Activated T-cell treated with anti-CD3 and anti-CD28 coated beads, Interleukin-2, amount 50 U/mL, for 24 hours (primary cell): ENCODE measurements at regions not wholly inside any gene's neighbourhood (a gene's known extent, or its start where the extent isn't known, plus 50 kb on each side); places are given as distances from the start of the nearest gene placed in this dataset.

Experiments
- DNase-seq: peaks from one replicate; pipeline ENCODE4 v3.0.0-alpha.2; 2020
- H3K27ac Mint-ChIP-seq: 2 replicates; pipeline ENCODE4 v1.8.0; 2020; ENCODE audit warnings: mild to moderate bottlenecking, mixed read lengths
- H3K27me3 Mint-ChIP-seq: 2 replicates; pipeline ENCODE4 v1.8.0; 2020; ENCODE audit warnings: mixed read lengths
- H3K36me3 Mint-ChIP-seq: 2 replicates; pipeline ENCODE4 v1.8.0; 2020; ENCODE audit warnings: low read depth, mixed read lengths
- H3K4me1 Mint-ChIP-seq: 2 replicates; pipeline ENCODE4 v1.8.0; 2020; ENCODE audit warnings: low read depth, mixed read lengths
- H3K4me3 Mint-ChIP-seq: 2 replicates; pipeline ENCODE4 v1.8.0; 2020; ENCODE audit warnings: mild to moderate bottlenecking, moderate library complexity, mixed read lengths
- H3K9me3 Mint-ChIP-seq: 2 replicates; pipeline ENCODE4 v1.8.0; 2020; ENCODE audit warnings: mixed read lengths

DNA sequence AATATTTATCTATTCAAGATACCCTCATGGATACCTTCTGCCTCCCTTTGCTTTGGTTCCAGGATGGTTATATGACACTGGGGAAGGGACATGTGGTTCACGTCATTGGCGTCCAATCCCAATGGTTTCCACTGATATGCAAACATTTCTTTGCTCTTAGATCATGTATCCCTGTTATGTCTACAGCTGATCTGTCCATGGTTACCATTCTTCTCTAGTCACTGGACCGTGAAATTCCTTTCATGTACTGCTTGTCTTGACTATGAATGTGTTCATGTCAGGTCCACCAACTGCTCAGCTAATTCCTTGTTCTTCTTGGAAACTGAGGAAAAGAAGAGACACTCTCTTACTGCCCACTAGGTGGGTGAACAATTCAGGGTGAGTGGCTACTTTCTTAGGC lies 391.1 kb upstream of the ZNF608 start:
- no peaks in the 10 kb centered on the region for H3K27me3 Mint-ChIP-seq
- no peak for DNase-seq
- H3K36me3 Mint-ChIP-seq, result no peaks in the 10 kb centered on the region
- no peak overlapping the region for H3K27ac Mint-ChIP-seq
- H3K4me1 Mint-ChIP-seq, result no peaks in the 10 kb centered on the region
- H3K4me3 Mint-ChIP-seq, result no peak overlapping the region
- peaks cover 4% of the 10 kb centered on the region for H3K9me3 Mint-ChIP-seq

DNA sequence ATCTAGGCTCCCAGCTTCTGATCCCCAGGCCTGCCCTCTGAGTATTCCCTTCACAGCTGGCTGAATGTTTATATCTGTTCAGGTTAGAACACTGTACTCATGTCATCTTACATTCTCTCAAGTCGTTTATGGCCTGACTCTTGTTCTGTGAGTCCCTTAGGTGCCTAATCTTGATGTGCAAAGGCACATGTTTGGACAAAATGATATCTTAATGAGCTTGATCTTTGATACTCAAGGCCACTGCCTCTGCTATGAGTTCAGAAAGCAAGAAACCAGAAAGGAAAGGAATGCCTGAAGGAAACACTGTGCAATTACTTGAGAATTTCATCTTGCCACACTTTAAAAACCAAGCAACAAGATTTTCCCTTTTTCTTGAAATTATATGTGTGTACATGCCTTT lies 391.8 kb upstream of the ZNF608 start:
- Mint-ChIP-seq H3K36me3 (no peaks in the 10 kb centered on the region), H3K27me3 (no peaks in the 10 kb centered on the region), H3K9me3 (peaks cover 8% of the 10 kb centered on the region), H3K4me3 (no peak overlapping the region), H3K27ac (no peak overlapping the region), H3K4me1 (no peaks in the 10 kb centered on the region)
- DNase-seq, result no peak

DNA sequence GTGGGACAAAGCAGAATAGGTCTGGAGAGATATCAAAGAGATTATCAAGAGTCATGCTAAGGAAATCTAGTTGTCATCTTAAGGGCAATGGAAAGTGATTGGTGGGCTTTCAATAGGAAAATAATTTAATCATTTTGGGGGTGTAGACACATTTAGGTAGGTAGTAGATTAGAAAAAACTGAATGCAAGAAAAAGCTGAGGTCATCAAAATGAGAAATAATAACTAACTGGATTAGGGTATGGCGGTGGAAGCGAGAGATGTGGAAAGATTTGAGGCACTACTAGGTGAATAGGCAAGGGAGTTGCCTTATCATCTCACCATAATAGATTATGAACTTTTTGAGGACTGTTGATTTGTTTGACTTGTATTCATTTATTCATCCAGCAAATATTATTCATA lies 393.2 kb upstream of the ZNF608 start:
- no peak for DNase-seq
- peaks cover 8% of the 10 kb centered on the region for H3K9me3 Mint-ChIP-seq
- H3K4me3 Mint-ChIP-seq, result no peak overlapping the region
- no peak overlapping the region for H3K27ac Mint-ChIP-seq
- H3K36me3 Mint-ChIP-seq, result no peaks in the 10 kb centered on the region
- H3K27me3 Mint-ChIP-seq, result no peaks in the 10 kb centered on the region
- no peaks in the 10 kb centered on the region for H3K4me1 Mint-ChIP-seq

DNA sequence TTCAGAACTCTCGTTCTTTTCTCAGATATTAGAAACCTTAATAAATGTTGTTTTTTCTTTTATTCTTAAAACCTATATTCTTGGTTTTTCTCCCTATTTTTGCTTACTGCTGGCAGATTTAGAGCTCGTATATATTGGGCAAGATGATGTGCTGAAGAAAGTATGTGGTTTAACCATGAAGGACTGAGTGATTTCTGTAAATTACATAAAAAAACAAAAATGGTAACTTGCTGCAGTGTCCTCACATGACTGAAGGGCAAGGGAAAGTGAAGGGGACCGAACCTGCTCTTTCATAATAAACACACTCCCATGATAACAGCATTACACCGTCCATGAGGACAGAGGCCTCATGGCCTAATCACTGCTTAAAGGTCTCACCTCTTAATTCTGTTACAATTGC lies 393.8 kb upstream of the ZNF608 start:
- Mint-ChIP-seq H3K36me3 (no peaks in the 10 kb centered on the region), H3K27ac (no peak overlapping the region), H3K27me3 (no peaks in the 10 kb centered on the region), H3K4me1 (no peaks in the 10 kb centered on the region), H3K4me3 (no peak overlapping the region), H3K9me3 (peaks cover 8% of the 10 kb centered on the region)
- DNase-seq, result no peak

DNA sequence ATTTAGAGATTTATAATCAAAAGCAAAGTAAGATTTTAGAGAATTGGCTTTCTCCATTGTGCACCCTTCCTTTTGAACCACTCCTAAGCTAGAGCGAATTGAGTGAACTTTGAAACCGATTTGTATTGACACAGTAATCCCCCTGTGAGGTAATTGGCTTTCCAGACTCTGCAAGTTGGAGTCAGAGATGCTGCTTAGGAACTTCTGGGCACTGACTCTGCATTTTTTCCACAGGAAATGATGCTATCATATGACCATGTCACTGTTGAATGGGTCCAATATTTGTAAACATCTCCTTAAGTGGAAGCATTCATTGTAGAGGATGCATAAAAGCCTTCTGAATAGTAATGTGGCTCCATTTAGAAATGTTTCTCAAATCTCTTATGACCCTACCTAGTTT lies 394.4 kb upstream of the ZNF608 start:
- H3K4me1 Mint-ChIP-seq, result no peaks in the 10 kb centered on the region
- H3K36me3 Mint-ChIP-seq, result no peaks in the 10 kb centered on the region
- H3K9me3 Mint-ChIP-seq, result peaks cover 8% of the 10 kb centered on the region
- no peak for DNase-seq
- H3K27ac Mint-ChIP-seq, result no peak overlapping the region
- H3K4me3 Mint-ChIP-seq, result no peak overlapping the region
- H3K27me3 Mint-ChIP-seq, result no peaks in the 10 kb centered on the region

DNA sequence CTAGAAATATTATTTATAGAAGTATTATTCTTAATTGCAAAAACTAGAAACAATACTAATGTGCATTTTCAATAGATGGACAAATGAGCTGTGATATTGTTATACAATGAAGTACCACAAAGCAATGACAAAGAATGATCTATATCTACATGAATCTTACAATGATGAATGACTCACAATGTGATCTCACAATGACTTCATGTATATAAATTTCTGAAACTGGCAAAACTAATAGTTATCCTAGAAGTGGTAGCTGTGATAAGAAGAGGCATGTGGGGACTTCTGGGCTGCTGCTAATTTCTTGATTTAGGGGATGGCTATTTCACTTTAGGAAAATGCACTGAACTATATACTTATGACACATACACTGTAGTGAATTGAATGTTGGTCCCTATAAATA lies 396.0 kb upstream of the ZNF608 start:
- Mint-ChIP-seq H3K4me3 (no peak overlapping the region), H3K9me3 (peaks cover 8% of the 10 kb centered on the region), H3K27me3 (no peaks in the 10 kb centered on the region), H3K4me1 (no peaks in the 10 kb centered on the region), H3K27ac (no peak overlapping the region), H3K36me3 (no peaks in the 10 kb centered on the region)
- no peak for DNase-seq

DNA sequence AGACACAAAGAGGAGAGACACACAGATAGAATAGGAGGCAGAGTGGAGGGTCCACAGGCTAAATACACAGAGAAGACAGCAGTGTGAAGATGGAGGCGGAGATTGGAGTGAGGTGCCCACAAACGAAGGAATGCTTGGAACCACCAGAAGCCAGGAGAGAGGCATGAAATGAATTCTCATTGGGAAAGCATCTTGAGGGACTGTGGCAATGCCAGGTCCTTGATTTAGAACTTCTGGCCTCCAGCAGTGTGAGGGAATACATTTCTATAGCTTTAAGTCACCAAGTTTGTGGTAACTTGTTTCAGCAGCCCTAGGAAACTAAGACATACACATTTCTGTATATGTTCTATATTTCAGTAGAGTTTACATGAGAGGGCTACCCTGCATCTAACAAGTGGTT lies 396.6 kb upstream of the ZNF608 start:
- DNase-seq, result no peak
- Mint-ChIP-seq H3K9me3 (peaks cover 5% of the 10 kb centered on the region), H3K27ac (no peak overlapping the region), H3K36me3 (no peaks in the 10 kb centered on the region), H3K4me3 (no peak overlapping the region), H3K4me1 (no peaks in the 10 kb centered on the region), H3K27me3 (no peaks in the 10 kb centered on the region)

DNA sequence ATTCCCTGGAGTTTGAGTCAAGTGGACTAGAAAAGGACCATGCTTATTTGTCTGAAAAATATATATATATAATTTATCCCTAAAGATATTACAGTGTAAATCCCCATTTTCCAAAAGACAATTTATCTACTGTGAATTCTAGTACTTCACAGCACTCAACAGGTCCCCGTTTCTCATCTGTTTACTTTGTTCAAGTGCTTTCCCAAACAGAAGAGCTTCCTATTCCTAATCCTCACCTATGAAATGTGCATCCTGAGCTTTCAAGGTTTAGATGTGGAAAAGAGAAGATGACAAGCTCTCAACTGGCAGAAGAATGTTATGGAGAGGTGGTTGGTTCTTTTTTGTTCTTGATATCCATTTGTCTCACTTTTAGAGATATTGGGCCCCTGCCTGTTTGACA lies 401.6 kb upstream of the ZNF608 start:
- Mint-ChIP-seq H3K9me3 (no peaks in the 10 kb centered on the region), H3K4me1 (no peaks in the 10 kb centered on the region), H3K36me3 (no peaks in the 10 kb centered on the region), H3K27ac (no peak overlapping the region), H3K4me3 (no peak overlapping the region), H3K27me3 (no peaks in the 10 kb centered on the region)
- no peak for DNase-seq

DNA sequence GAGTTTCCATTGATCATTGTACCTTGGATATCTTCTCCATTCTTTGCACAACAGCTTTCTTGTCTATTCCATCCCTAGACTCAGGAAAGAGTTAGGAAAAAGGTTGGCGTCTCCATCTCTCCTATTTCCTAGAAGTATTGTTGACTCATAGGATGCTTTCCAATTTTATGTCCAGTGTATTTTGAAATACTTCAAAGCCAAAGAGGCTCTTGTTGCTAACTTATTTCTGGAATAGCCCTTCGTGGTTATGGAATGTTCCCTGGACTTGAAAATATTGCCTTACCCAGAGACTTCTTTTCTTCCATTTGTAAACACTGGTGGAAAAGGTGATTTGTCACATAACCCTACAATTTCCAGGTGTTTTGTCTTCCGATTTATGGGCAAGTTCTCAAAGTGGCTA lies 402.3 kb upstream of the ZNF608 start:
- H3K36me3 Mint-ChIP-seq, result no peaks in the 10 kb centered on the region
- no peaks in the 10 kb centered on the region for H3K9me3 Mint-ChIP-seq
- H3K4me3 Mint-ChIP-seq, result no peak overlapping the region
- H3K27me3 Mint-ChIP-seq, result no peaks in the 10 kb centered on the region
- H3K27ac Mint-ChIP-seq, result no peak overlapping the region
- H3K4me1 Mint-ChIP-seq, result no peaks in the 10 kb centered on the region
- no peak for DNase-seq

DNA sequence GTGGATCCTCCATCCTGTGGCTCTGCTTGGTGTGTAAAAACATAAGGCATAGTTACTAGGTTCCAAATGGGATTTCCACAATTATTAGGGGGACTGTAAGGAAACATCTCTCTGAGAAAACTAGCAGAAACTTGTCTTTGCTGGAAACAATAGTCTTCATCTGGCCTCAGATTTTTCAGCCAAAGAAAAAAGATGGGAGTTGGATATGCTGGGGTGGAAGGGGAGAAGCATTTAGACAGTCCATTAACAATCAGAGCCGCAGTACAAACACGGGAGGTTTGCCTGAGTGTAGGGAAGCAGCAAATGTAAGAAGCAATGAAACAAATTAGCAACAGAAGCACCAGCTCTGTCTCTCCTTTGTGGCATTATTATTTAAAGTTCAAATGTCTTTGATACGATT lies 402.7 kb upstream of the ZNF608 start:
- Mint-ChIP-seq H3K27me3 (no peaks in the 10 kb centered on the region), H3K4me3 (no peak overlapping the region), H3K36me3 (no peaks in the 10 kb centered on the region), H3K9me3 (no peaks in the 10 kb centered on the region), H3K27ac (no peak overlapping the region), H3K4me1 (no peaks in the 10 kb centered on the region)
- no peak for DNase-seq

DNA sequence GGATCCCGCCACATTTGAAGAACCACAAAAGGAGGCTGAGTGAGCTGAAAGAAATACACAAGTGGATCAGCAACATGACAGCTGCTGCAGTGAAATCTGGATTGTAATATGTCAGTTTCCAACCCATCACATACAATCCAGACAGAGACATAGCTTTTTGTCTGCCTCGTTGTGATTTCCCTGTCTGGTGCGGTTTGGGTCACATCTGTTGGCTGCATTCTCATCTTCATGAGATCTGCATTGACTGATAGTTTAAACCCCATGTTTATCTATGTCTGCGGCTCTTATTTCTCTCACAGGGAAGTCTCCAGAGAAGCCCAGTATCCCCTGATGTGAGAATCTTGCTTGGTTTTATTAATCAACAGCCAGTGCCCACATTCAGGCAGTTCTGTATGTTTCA lies 403.1 kb upstream of the ZNF608 start:
- H3K36me3 Mint-ChIP-seq, result no peaks in the 10 kb centered on the region
- no peaks in the 10 kb centered on the region for H3K9me3 Mint-ChIP-seq
- no peak overlapping the region for H3K4me3 Mint-ChIP-seq
- no peaks in the 10 kb centered on the region for H3K4me1 Mint-ChIP-seq
- DNase-seq, result no peak
- H3K27me3 Mint-ChIP-seq, result no peaks in the 10 kb centered on the region
- H3K27ac Mint-ChIP-seq, result no peak overlapping the region

DNA sequence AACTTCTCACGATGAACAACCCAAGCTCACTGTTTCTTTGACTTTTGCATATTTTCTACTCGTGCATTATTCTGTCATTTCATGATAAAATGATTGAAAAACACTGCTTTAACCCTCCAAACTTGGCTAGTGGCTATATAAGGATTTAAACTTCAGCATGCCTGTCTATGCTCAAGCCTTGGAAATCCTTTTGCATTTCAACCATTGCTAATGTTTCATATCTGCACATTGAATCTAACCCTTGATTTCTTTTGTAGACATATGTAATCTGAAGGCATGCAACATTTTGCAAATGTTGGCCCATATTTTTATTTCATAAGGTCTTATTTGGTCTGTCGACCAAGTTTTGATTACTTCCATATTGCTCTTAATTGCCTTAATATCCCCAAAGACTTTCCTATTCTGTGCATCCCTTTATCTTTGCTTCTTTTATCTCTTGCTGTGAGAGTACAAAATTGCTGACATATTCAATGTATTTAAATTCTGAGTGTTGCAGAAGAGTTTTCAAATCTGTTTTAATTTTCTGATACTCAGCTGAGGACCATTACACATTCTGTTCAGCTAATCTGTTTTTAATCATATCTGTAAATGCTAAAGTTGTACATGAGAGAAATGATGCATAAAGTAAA lies 403.7 kb upstream of the ZNF608 start:
- DNase-seq, result no peak
- no peak overlapping the region for H3K27ac Mint-ChIP-seq
- H3K36me3 Mint-ChIP-seq, result no peaks in the 10 kb centered on the region
- no peaks in the 10 kb centered on the region for H3K27me3 Mint-ChIP-seq
- no peaks in the 10 kb centered on the region for H3K9me3 Mint-ChIP-seq
- no peaks in the 10 kb centered on the region for H3K4me1 Mint-ChIP-seq
- no peak overlapping the region for H3K4me3 Mint-ChIP-seq

DNA sequence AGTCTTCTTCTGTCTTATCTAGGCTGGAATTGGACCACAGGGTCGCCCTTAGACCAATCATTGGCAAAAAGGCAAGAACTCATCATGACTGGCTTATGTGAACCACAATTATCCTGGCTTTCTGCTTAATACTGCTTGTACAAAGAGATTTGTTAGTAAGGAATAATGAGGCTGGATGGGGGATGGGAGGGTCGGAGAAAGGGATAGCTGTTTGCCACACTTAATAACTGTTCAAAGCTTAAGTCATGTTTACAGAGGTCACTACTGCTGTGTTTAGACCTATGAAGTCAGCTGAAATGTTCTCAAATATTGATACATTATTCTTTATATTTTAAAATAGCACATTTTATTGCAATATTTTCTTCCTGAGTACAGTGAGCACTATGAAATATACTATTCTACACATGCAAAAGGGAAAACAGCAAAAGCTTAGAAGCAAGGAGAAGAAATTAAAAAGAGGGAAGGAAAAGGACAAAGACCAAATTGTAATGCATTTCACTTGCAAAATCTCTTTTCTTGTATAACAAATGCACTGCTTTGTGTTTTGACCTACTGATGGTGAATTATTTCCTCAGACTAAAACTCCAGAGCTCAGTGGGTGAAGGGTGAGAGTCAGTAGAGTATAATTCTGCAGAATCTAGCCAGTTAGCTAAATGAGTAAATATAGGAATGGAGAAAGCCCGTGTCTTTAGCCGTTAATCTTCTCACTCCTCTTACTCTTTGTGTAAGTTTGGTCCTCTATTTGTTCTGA lies 404.9 kb upstream of the ZNF608 start:
- no peaks in the 10 kb centered on the region for H3K9me3 Mint-ChIP-seq
- no peak overlapping the region for H3K4me3 Mint-ChIP-seq
- no peak overlapping the region for H3K27ac Mint-ChIP-seq
- no peaks in the 10 kb centered on the region for H3K4me1 Mint-ChIP-seq
- no peaks in the 10 kb centered on the region for H3K36me3 Mint-ChIP-seq
- DNase-seq, result no peak
- no peaks in the 10 kb centered on the region for H3K27me3 Mint-ChIP-seq

DNA sequence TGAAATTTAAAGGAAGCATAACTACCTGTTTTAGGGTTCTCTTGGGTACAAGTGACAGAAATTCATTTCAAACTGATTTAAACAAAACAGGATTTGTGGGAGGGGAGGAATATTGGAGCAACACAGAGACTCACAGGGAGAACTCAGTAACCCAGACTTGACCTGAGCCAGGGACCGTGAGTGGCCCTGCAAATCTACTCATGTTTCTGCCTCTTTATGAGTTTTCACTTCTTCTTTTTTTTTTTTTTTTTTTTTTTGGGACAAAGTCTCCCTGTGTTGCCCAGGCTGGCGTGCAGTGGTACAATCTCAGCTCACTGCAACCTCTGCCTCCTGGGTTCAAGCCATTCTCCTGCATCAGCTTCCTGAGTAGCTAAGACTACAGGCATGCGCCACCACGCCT lies 405.6 kb upstream of the ZNF608 start:
- Mint-ChIP-seq H3K27me3 (no peaks in the 10 kb centered on the region), H3K36me3 (no peaks in the 10 kb centered on the region), H3K9me3 (no peaks in the 10 kb centered on the region), H3K27ac (no peak overlapping the region), H3K4me1 (no peaks in the 10 kb centered on the region), H3K4me3 (no peak overlapping the region)
- no peak for DNase-seq

DNA sequence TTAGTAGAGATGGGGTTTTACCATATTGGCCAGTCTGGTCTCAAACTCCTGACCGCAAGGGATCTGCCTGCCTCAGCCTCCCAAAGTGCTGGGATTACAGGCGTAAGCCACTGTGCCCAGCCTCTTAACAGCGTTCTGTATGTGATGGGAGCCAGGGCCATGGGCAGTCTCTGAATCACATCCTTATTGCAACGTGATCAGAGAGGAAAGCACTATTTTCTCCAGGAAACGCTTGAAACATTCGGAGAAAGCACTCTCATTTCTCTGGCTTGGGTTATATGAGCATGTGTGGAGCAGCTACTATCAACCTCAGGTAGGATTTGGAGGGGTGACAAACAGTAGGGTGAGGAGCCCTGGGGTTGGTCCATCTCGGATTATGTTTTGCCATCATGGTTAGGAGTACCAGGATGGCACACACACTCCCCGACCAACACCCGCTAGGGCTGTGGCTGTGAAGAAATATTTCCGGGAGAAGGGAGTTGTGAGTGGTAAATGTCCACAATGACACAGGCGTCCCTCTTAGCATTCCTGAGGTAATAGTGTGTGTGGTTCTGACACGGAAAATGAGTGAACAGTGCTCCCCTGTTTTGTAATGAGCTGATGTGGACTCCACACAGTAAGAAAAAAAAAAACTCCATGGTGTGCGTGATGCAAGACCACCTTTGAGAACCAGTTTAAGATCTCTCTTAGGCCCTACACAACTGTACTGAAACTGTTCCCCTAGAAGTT lies 406.2 kb upstream of the ZNF608 start:
- no peak for DNase-seq
- Mint-ChIP-seq H3K27me3 (no peaks in the 10 kb centered on the region), H3K4me3 (no peak overlapping the region), H3K36me3 (no peaks in the 10 kb centered on the region), H3K9me3 (no peaks in the 10 kb centered on the region), H3K4me1 (no peaks in the 10 kb centered on the region), H3K27ac (no peak overlapping the region)
